Activated CD4-positive, alpha-beta T cell treated with anti-CD3 and anti-CD28 coated beads, Interleukin-2, amount 50 U/mL, for 1 hour (primary cell): ENCODE measurements at regions not wholly inside any gene's neighbourhood (a gene's known extent, or its start where the extent isn't known, plus 50 kb on each side); places are given as distances from the start of the nearest gene placed in this dataset.

Experiments used
- DNase-seq: peaks from one replicate; pipeline ENCODE4 v3.0.0-alpha.2; 2020

GRCh38 chr5:66306844-66307315 lies 162.8 kb downstream of the SREK1 start:
- no peak for DNase-seq

GRCh38 chr5:66307647-66308241 lies 163.6 kb downstream of the SREK1 start:
- no peak for DNase-seq

- no peak for DNase-seq
These were observed 168.2 kb downstream of the SREK1 start for GRCh38 chr5:66312266-66312665.

GRCh38 chr5:66315784-66316183 lies 171.7 kb downstream of the SREK1 start:
- DNase-seq: no peak

GRCh38 chr5:66322786-66323528 lies 178.9 kb downstream of the SREK1 start:
- no peak for DNase-seq

GRCh38 chr5:66323529-66323895 lies 179.4 kb downstream of the SREK1 start:
- DNase-seq: no peak

- no peak for DNase-seq
These were observed 180.3 kb downstream of the SREK1 start for GRCh38 chr5:66324357-66324756.

- no peak for DNase-seq
These were observed 182.2 kb downstream of the SREK1 start for GRCh38 chr5:66326276-66326675.

- no peak for DNase-seq
These were observed 182.9 kb downstream of the SREK1 start for GRCh38 chr5:66327008-66327407.

GRCh38 chr5:66329078-66329477 lies 185.0 kb downstream of the SREK1 start:
- no peak for DNase-seq

GRCh38 chr5:66333192-66333591 lies 189.1 kb downstream of the SREK1 start:
- no peak for DNase-seq

- DNase-seq: no peak
These were observed 193.6 kb downstream of the SREK1 start for GRCh38 chr5:66337626-66338226.

- no peak for DNase-seq
These were observed 194.7 kb downstream of the SREK1 start for GRCh38 chr5:66338828-66339227.

GRCh38 chr5:66339896-66340295 lies 195.8 kb downstream of the SREK1 start:
- DNase-seq: no peak

- no peak for DNase-seq
These were observed 196.7 kb downstream of the SREK1 start for GRCh38 chr5:66340786-66341185.

- no peak for DNase-seq
These were observed 198.3 kb downstream of the SREK1 start for GRCh38 chr5:66342341-66342880.

GRCh38 chr5:66343370-66344071 lies 199.4 kb downstream of the SREK1 start:
- DNase-seq: no peak

GRCh38 chr5:66344544-66344943 lies 200.4 kb downstream of the SREK1 start:
- DNase-seq: no peak

GRCh38 chr5:66345281-66345680 lies 201.2 kb downstream of the SREK1 start:
- no peak for DNase-seq

GRCh38 chr5:66346869-66347268 lies 202.8 kb downstream of the SREK1 start:
- no peak for DNase-seq

GRCh38 chr5:66348387-66349125 lies 204.5 kb downstream of the SREK1 start:
- DNase-seq: no peak

GRCh38 chr5:66351813-66352212 lies 207.7 kb downstream of the SREK1 start:
- no peak for DNase-seq

GRCh38 chr5:66353186-66353585 lies 209.1 kb downstream of the SREK1 start:
- no peak for DNase-seq
